Breast epithelium (tissue), 4 donors: ENCODE measurements at regions not wholly inside any gene's neighbourhood (a gene's known extent, or its start where the extent isn't known, plus 50 kb on each side); places are given as distances from the start of the nearest gene placed in this dataset.

ENCODE experiments used
- DNase-seq, 2 donors: peaks; one replicate each; pipeline ENCODE4 v3.0.0-alpha.2; 2019; ENCODE audit warnings: low spot score in 2 of 2
- H3K27ac ChIP-seq, 2 donors: fragments of 200-600 bp; sonication (generic) in 1 of 2; one replicate each; pipeline ENCODE4 v1.5.1; 2016 to 2019; ENCODE audit warnings: mild to moderate bottlenecking in 1 of 2
- H3K27me3 ChIP-seq, 2 donors: fragments of 200-600 bp; sonication (generic) in 1 of 2; one replicate each; pipeline versions ENCODE4 v1.5.1 to v1.6.0; 2017 to 2019; ENCODE audit warnings: control low read depth in 1 of 2, mild to moderate bottlenecking in 1 of 2
- H3K36me3 ChIP-seq: fragments of 200-600 bp; one replicate; pipeline ENCODE4 v1.5.1; 2019
- H3K4me1 ChIP-seq, 2 donors: fragments of 200-600 bp; sonication (generic); one replicate each; pipeline ENCODE4 v1.5.1; 2016 to 2019; ENCODE audit warnings: control low read depth in 1 of 2
- H3K4me3 ChIP-seq, 3 donors: fragments of 200-600 bp; sonication (generic); 1 replicate in 2 of 3; 2 replicates in 1 of 3; pipeline ENCODE4 v1.5.1; 2016 to 2019; ENCODE audit warnings: mild to moderate bottlenecking in 3 of 3, moderate library complexity in 2 of 3
- H3K9me3 ChIP-seq, 2 donors: fragments of 200-600 bp; sonication (generic) in 1 of 2; one replicate each; pipeline ENCODE4 v1.5.1; 2016 to 2019; ENCODE audit warnings: control low read depth in 1 of 2
- POLR2A ChIP-seq: fragments of 450-650 bp; IDR thresholded peaks from one replicate; pipeline ENCODE4 v1.6.1; 2016; ENCODE audit warnings: antibody characterized with exemption, mild to moderate bottlenecking, moderate library complexity
- POLR2AphosphoS5 ChIP-seq, 3 donors: sonication (generic); formaldehyde crosslinking; IDR thresholded peaks; one replicate each; pipeline ENCODE4 v1.6.1; 2017; ENCODE audit warnings: antibody characterized with exemption in 3 of 3
- intact Hi-C: fragments of 100-400 bp; cut with DNase I; formaldehyde crosslinking; loops from one replicate; pipeline ENCODE4 v1.15.1; 2023; ENCODE audit warnings: low total_unique reads
- TF ChIP-seq, protein P1 (sequence below), 3 donors: fragments of 450-650 bp; IDR thresholded peaks; one replicate each; pipeline ENCODE4 v1.5.1; 2016 to 2017; ENCODE audit warnings: antibody characterized with exemption in 3 of 3, mild to moderate bottlenecking in 3 of 3, moderate library complexity in 3 of 3

DNA sequence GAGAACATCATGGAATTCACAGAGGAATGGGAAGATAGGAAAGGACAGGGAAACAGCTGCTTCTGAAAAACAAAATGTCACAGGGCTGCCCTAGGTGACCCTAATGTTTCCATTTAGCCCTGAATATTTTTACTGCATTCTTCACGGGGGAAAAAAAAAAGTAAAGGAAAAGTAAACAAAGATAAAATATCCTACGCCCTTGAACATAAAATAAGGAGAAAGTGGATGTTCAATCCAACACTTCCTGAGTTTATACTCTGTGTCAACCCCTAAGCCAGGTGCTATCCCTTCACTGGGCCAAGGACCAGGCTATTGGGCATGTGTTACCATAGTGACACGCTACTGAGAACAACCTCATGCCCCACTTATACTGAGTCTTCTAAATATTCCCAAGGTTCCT is 84.7 kb downstream of the FAM76B start:
- H3K36me3 ChIP-seq, result no peaks in the 10 kb centered on the region
- H3K9me3 ChIP-seq, result no peaks in the 10 kb centered on the region
- no peak overlapping the region for H3K4me3 ChIP-seq
- no peaks in the 10 kb centered on the region for H3K27me3 ChIP-seq
- H3K27ac ChIP-seq, result peak overlapping the region; percentile 27 to 58
- no peak for TF ChIP-seq POLR2AphosphoS5 (IDR thresholded peaks at IDR 0.05)
- TF ChIP-seq POLR2A, result no peak
- TF ChIP-seq, protein P1, sequence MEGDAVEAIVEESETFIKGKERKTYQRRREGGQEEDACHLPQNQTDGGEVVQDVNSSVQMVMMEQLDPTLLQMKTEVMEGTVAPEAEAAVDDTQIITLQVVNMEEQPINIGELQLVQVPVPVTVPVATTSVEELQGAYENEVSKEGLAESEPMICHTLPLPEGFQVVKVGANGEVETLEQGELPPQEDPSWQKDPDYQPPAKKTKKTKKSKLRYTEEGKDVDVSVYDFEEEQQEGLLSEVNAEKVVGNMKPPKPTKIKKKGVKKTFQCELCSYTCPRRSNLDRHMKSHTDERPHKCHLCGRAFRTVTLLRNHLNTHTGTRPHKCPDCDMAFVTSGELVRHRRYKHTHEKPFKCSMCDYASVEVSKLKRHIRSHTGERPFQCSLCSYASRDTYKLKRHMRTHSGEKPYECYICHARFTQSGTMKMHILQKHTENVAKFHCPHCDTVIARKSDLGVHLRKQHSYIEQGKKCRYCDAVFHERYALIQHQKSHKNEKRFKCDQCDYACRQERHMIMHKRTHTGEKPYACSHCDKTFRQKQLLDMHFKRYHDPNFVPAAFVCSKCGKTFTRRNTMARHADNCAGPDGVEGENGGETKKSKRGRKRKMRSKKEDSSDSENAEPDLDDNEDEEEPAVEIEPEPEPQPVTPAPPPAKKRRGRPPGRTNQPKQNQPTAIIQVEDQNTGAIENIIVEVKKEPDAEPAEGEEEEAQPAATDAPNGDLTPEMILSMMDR (IDR thresholded peaks at IDR 0.05), result no peak
- DNase-seq, result no peak
- peaks cover 0 to 8% of the 10 kb centered on the region in 2 donors for H3K4me1 ChIP-seq
- intact Hi-C loops, result loop anchor here (10.0 kb wide), 1 partner anchor 550 kb away; no protein-coding TSS in a partner anchor

DNA sequence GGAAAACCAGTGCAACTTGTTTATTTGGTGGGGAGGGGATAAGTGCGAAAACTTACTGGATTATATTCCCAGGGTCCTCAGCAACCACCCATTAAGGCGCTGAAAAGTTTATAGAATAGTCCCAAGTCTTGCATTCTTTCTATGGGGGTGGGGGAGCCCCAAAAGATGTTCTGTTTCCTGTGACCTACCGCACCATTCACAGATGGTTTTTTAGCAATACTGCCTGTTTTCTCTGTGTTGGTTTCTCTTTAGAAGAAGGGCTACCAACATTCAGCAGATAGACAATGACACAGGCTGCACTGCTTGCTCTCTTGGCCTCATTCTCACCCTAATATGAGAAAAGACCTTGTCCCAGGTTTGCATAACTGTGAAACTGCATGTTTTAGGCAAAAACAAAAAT is 86.5 kb downstream of the FAM76B start:
- Histone ChIP-seq H3K27ac (no peak overlapping the region), H3K4me3 (no peak overlapping the region), H3K4me1 (peaks cover 0 to 8% of the 10 kb centered on the region in 2 donors), H3K27me3 (no peaks in the 10 kb centered on the region), H3K36me3 (no peaks in the 10 kb centered on the region), H3K9me3 (no peaks in the 10 kb centered on the region)
- intact Hi-C loops, result loop anchor here (10.0 kb wide), 1 partner anchor 548 kb away; no protein-coding TSS in a partner anchor
- TF ChIP-seq POLR2AphosphoS5 (IDR thresholded peaks at IDR 0.05), result no peak
- TF ChIP-seq, protein P1 (IDR thresholded peaks at IDR 0.05), result no peak
- TF ChIP-seq POLR2A, result no peak
- DNase-seq, result no peak

DNA sequence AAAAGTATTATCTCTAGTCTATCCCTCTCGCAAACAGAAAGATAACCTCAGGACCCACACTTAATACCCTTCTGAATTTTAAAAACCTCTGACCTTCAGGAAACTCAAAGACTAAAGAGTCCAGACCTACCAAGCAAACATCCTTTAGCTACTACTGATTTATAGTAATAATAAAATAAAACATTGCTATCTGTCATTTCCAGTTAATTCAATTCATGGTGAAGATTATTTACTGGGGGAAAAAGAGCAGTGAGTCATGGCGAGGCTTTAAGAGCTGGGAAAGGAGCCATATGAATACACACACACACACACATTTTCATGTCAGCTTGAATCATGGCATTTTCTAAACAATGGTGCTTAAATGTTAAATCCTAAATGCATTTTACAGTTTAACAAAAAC is 87.1 kb downstream of the FAM76B start:
- TF ChIP-seq, protein P1 (IDR thresholded peaks at IDR 0.05), result no peak
- TF ChIP-seq POLR2A (no peak), POLR2AphosphoS5 (IDR thresholded peaks at IDR 0.05) (no peak)
- DNase-seq, result no peak
- no peaks in the 10 kb centered on the region for H3K36me3 ChIP-seq
- H3K27ac ChIP-seq, result no peak overlapping the region
- no peaks in the 10 kb centered on the region for H3K9me3 ChIP-seq
- H3K4me3 ChIP-seq, result no peak overlapping the region
- peaks cover 0 to 8% of the 10 kb centered on the region in 2 donors for H3K4me1 ChIP-seq
- intact Hi-C loops, result loop anchor here (10.0 kb wide), 1 partner anchor 548 kb away; no protein-coding TSS in a partner anchor
- no peaks in the 10 kb centered on the region for H3K27me3 ChIP-seq

DNA sequence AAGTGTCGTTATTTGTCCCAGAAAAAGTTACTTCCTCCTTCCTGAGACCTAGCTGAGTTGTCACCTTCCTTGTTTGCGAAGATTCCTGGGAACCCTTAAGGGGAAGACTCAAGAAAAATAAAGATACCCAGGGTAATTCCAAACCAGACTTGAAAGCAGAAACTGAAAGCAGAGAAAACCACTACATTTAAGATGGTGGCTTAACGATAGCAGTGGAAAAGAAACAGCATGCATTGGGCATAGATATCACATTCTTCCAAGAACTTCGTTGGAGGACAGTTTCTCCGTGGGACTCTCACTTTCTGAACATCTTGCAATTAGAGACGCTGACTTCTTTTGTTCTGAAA is 89.1 kb downstream of the FAM76B start:
- Histone ChIP-seq H3K27me3 (no peaks in the 10 kb centered on the region), H3K4me3 (no peak overlapping the region), H3K4me1 (peaks cover 0 to 2% of the 10 kb centered on the region in 2 donors), H3K27ac (peak overlapping the region in 1 of 2 donors; percentile 29), H3K9me3 (no peaks in the 10 kb centered on the region), H3K36me3 (no peaks in the 10 kb centered on the region)
- TF ChIP-seq, protein P1 (IDR thresholded peaks at IDR 0.05), result no peak
- TF ChIP-seq POLR2AphosphoS5 (IDR thresholded peaks at IDR 0.05), result no peak
- TF ChIP-seq POLR2A, result no peak
- intact Hi-C loops, result loop anchor here (10.0 kb wide), 1 partner anchor 546 kb away; no protein-coding TSS in a partner anchor
- no peak for DNase-seq

DNA sequence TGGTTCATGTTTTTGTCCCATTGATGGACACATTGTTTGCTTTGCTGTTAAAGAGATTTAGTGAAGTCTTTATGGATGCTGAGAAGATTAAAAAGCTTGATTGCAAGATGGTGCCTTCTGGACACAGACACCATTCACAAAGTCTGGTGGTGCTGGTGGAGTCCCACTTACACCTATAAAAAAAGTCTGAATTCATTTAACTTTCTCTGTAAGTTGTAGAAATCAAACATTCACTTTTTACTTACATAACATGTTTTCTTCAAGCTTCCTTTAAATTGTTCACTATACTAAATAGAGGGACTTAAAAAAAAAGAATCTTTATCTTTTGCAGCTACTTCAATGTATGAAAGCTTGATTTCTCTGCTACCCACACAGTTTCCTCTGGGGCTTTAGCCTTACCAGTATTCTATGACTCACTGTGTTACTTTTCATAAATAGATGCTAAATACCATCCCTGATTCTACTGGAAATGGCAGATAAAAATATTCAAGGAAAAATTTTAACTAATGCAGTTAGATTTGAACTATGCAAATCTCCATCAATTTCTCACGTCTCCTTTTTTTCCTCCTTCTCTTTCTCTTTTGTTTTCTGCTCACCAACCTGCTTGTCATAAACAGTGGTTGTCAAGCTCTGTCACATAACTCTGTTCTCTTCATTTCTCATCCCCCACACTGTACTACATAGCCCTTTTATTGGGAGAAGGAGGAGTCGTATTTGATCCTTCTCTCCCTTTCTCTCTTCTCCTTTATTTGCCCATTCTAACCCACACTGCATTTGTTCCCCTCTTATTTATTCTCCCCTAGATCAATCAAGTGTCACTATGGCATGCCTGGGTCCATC is 89.7 kb downstream of the FAM76B start:
- intact Hi-C loops, result loop anchor here (10.0 kb wide), 1 partner anchor 545 kb away; no protein-coding TSS in a partner anchor
- H3K27me3 ChIP-seq, result no peaks in the 10 kb centered on the region
- H3K36me3 ChIP-seq, result no peaks in the 10 kb centered on the region
- H3K4me1 ChIP-seq, result no peaks in the 10 kb centered on the region
- DNase-seq, result no peak
- no peak overlapping the region for H3K4me3 ChIP-seq
- H3K27ac ChIP-seq, result peak overlapping the region; percentile 29 to 33
- no peak for TF ChIP-seq POLR2AphosphoS5 (IDR thresholded peaks at IDR 0.05)
- no peak for TF ChIP-seq POLR2A
- TF ChIP-seq, protein P1 (IDR thresholded peaks at IDR 0.05), result no peak
- H3K9me3 ChIP-seq, result no peaks in the 10 kb centered on the region
